Fibroblast of lung (primary cell): ENCODE measurements at regions not wholly inside any gene's neighbourhood (a gene's known extent, or its start where the extent isn't known, plus 50 kb on each side); places are given as distances from the start of the nearest gene placed in this dataset.

Source experiments
- DNase-seq, 2 donors: peaks; one replicate each; pipeline versions ENCODE4 v3.0.0 to v3.0.0-alpha.2; 2010; ENCODE audit warnings: low read depth in 2 of 2
- H2AFZ ChIP-seq: 2 replicates; pipeline ENCODE4 v1.5.1; 2012; ENCODE audit warnings: low read length, control low read depth, inconsistent platforms
- H3K27ac ChIP-seq: 2 replicates; pipeline ENCODE4 v1.5.1; 2011; ENCODE audit warnings: low read length, control low read depth; ENCODE audit not compliant: insufficient read depth
- H3K27me3 ChIP-seq: 2 replicates; pipeline ENCODE4 v1.5.1; 2011; ENCODE audit warnings: mild to moderate bottlenecking, low read length; ENCODE audit not compliant: control insufficient read depth, insufficient read depth
- H3K36me3 ChIP-seq: 2 replicates; pipeline ENCODE4 v1.5.1; 2011; ENCODE audit warnings: low read length; ENCODE audit not compliant: control insufficient read depth, insufficient read depth
- H3K4me1 ChIP-seq: 2 replicates; pipeline ENCODE4 v1.5.1; 2011; ENCODE audit warnings: low read length; ENCODE audit not compliant: control insufficient read depth, insufficient read depth; ENCODE audit errors: extremely low read depth
- H3K4me2 ChIP-seq: 2 replicates; pipeline ENCODE4 v1.5.1; 2011; ENCODE audit warnings: low read length, control low read depth; ENCODE audit not compliant: insufficient read depth; ENCODE audit errors: extremely low read depth
- H3K4me3 ChIP-seq, 4 experiments: fragments of 200-600 bp in 1 of 4; sonication (generic) in 1 of 4; replicated peaks in 1 of 4; 2 replicates each; pipeline ENCODE4 v1.5.1; 2011 to 2016; ENCODE audit warnings: low read length in 4 of 4, low read depth in 3 of 4, mild to moderate bottlenecking in 3 of 4, control low read depth in 2 of 4, inconsistent platforms in 1 of 4, mixed read lengths in 1 of 4; ENCODE audit not compliant: insufficient read depth in 1 of 4; ENCODE audit errors: control extremely low read depth in 1 of 4
- H3K79me2 ChIP-seq: 2 replicates; pipeline ENCODE4 v1.5.1; 2012; ENCODE audit warnings: mild to moderate bottlenecking, low read length, inconsistent platforms; ENCODE audit not compliant: control insufficient read depth, insufficient read depth
- H3K9ac ChIP-seq: 2 replicates; pipeline ENCODE4 v1.5.1; 2011; ENCODE audit warnings: mild to moderate bottlenecking, low read length, control low read depth; ENCODE audit not compliant: insufficient read depth
- H3K9me3 ChIP-seq: 2 replicates; pipeline ENCODE4 v1.5.1; 2012; ENCODE audit warnings: low read depth, low read length; ENCODE audit not compliant: control insufficient read depth, insufficient read depth
- H4K20me1 ChIP-seq: 2 replicates; pipeline ENCODE4 v1.5.1; 2011; ENCODE audit warnings: low read length; ENCODE audit not compliant: control insufficient read depth, insufficient read depth; ENCODE audit errors: extremely low read depth
- EZH2 ChIP-seq: IDR thresholded peaks from 2 replicates; pipeline ENCODE4 v1.5.1; 2012; ENCODE audit warnings: low read length, control low read depth, mild to moderate bottlenecking; ENCODE audit errors: missing control alignments
- TF ChIP-seq, protein P1 (sequence below), 2 donors: IDR thresholded peaks in 1 of 2; conservative IDR thresholded peaks in 1 of 2; 1 replicate in 1 of 2; 2 replicates in 1 of 2; pipeline ENCODE4 v1.5.1; 2011 to 2012; ENCODE audit warnings: low read length in 2 of 2, control low read depth in 1 of 2, inconsistent platforms in 1 of 2, low read depth in 1 of 2, mild to moderate bottlenecking in 1 of 2

DNA sequence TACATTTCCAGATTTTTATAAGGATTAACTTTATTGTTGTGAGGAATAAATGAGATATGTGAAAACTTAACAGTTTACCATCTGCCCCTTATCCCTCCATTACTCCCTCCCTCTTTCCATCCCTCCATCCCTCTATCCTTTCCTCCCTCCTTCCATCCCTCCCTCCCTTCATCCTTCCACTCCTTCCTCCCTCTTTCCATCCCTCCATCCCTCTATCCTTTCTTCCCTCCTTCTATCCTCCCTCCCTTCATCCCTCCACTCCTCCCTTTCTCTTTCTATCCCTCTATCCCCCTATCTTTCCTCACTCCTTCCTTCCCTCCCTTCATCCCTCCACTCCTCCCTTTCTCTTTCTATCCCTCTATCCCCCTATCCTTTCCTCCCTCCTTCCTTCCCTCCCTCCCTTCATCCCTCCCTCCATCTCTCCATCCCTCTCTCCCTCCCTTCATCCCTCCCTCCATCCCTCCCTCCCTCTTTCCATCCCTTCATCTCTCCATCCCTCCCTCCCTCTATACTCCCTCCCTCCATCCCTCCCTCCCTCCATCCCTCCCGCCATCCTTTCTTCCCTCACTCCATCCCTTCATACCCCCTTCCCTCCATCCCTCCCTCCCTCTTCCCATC lies 181.8 kb upstream of the PLXNC1 start:
- no peak overlapping the region for H3K27ac ChIP-seq
- H4K20me1 ChIP-seq = no peaks in the 10 kb centered on the region
- no peak for TF ChIP-seq EZH2
- TF ChIP-seq, protein P1, sequence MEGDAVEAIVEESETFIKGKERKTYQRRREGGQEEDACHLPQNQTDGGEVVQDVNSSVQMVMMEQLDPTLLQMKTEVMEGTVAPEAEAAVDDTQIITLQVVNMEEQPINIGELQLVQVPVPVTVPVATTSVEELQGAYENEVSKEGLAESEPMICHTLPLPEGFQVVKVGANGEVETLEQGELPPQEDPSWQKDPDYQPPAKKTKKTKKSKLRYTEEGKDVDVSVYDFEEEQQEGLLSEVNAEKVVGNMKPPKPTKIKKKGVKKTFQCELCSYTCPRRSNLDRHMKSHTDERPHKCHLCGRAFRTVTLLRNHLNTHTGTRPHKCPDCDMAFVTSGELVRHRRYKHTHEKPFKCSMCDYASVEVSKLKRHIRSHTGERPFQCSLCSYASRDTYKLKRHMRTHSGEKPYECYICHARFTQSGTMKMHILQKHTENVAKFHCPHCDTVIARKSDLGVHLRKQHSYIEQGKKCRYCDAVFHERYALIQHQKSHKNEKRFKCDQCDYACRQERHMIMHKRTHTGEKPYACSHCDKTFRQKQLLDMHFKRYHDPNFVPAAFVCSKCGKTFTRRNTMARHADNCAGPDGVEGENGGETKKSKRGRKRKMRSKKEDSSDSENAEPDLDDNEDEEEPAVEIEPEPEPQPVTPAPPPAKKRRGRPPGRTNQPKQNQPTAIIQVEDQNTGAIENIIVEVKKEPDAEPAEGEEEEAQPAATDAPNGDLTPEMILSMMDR (conservative IDR thresholded peaks at IDR 0.05 in 1 of 2, IDR thresholded peaks at IDR 0.05 in 1 of 2; ENCODE audit: low read depth in 1 of 2, low read length in 2 of 2) = no peak
- no peak overlapping the region for H3K9ac ChIP-seq
- no peaks in the 10 kb centered on the region for H3K9me3 ChIP-seq
- no peaks in the 10 kb centered on the region for H3K27me3 ChIP-seq
- no peak overlapping the region for H2AFZ ChIP-seq
- no peak for DNase-seq
- H3K4me1 ChIP-seq = no peaks in the 10 kb centered on the region
- H3K79me2 ChIP-seq = no peaks in the 10 kb centered on the region
- no peak overlapping the region for H3K4me3 ChIP-seq
- no peak overlapping the region for H3K4me2 ChIP-seq
- no peaks in the 10 kb centered on the region for H3K36me3 ChIP-seq

DNA sequence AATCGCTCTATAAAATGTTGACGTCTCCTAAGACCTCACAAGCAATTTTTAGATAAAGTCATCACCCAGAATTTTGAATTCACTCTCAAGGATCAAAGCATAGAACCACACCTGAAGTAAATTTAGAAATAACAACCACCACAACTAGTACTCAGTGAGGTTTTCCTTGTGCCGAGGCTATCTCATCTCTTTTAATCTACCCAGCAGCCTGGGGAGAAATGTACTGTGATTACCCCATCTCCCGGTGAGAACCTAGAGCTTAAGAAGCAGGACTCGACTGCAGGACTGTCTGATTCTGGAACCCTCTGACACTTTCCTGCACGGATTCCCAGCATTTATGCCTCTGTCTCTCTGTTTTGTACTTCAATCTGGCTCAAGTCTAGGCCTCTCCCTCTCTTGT lies 180.9 kb upstream of the PLXNC1 start:
- H3K79me2 ChIP-seq = no peaks in the 10 kb centered on the region
- no peak overlapping the region for H3K4me3 ChIP-seq
- H3K27ac ChIP-seq = no peak overlapping the region
- no peak for TF ChIP-seq EZH2
- TF ChIP-seq, protein P1 (conservative IDR thresholded peaks at IDR 0.05 in 1 of 2, IDR thresholded peaks at IDR 0.05 in 1 of 2; ENCODE audit: low read depth in 1 of 2, low read length in 2 of 2) = no peak
- H4K20me1 ChIP-seq = no peaks in the 10 kb centered on the region
- H2AFZ ChIP-seq = no peak overlapping the region
- no peaks in the 10 kb centered on the region for H3K36me3 ChIP-seq
- DNase-seq = no peak
- H3K9me3 ChIP-seq = no peaks in the 10 kb centered on the region
- no peak overlapping the region for H3K4me2 ChIP-seq
- H3K27me3 ChIP-seq = no peaks in the 10 kb centered on the region
- peaks cover 1% of the 10 kb centered on the region for H3K4me1 ChIP-seq
- H3K9ac ChIP-seq = no peak overlapping the region

DNA sequence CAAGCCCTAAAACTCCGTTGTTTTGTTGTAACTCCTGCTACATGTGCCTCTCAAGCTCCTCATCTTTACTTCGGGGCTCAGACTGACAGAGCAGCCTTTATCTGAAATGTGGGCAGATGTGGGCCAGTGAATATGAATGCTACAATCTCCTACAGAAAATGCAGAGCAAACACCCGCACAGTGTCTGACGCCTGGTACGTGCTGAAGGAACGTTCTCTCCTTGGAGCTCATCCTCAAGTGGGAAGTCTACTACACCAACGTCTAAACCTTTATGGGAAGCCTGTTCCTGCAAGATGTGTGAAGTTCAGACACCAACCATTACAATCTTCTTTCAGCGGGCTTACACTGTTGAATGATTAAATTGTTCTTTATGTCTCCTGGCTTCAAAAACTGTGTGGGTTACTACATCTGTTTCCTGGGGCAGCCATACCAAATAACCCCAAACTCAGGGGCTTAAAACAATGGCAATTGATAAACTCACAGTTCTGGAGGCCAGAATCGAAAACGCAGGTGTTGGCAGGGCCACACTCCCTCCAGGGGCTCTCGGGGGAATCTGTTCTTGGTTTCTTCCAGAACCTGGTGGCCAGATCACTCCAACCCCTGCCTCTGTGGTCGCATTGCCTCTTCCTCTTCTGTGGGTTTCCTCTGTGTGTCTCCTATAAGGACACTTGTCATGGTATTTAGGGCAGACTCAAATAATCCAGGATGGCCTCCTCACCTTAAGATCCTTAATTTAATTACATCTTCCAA lies 179.7 kb upstream of the PLXNC1 start:
- H3K27me3 ChIP-seq = no peaks in the 10 kb centered on the region
- DNase-seq = no peak
- H3K4me3 ChIP-seq = no peak overlapping the region
- H3K27ac ChIP-seq = no peak overlapping the region
- H3K36me3 ChIP-seq = no peaks in the 10 kb centered on the region
- H3K9me3 ChIP-seq = no peaks in the 10 kb centered on the region
- H3K9ac ChIP-seq = no peak overlapping the region
- TF ChIP-seq, protein P1 (conservative IDR thresholded peaks at IDR 0.05 in 1 of 2, IDR thresholded peaks at IDR 0.05 in 1 of 2; ENCODE audit: low read depth in 1 of 2, low read length in 2 of 2) = no peak
- TF ChIP-seq EZH2 = no peak
- no peak overlapping the region for H2AFZ ChIP-seq
- H3K4me2 ChIP-seq = no peak overlapping the region
- no peaks in the 10 kb centered on the region for H4K20me1 ChIP-seq
- H3K4me1 ChIP-seq = peaks cover 3% of the 10 kb centered on the region
- H3K79me2 ChIP-seq = no peaks in the 10 kb centered on the region
